Liver (tissue), 8 donors: ENCODE measurements at regions not wholly inside any gene's neighbourhood (a gene's known extent, or its start where the extent isn't known, plus 50 kb on each side); places are given as distances from the start of the nearest gene placed in this dataset.

Experiments
- DNase-seq: peaks from one replicate; pipeline ENCODE4 v3.0.0-alpha.2; 2017; ENCODE audit warnings: low spot score
- H3K27ac ChIP-seq, 2 donors: one replicate each; pipeline ENCODE4 v1.7.0; 2013; ENCODE audit warnings: inconsistent platforms in 2 of 2, low read length in 2 of 2, control low read depth in 1 of 2, low read depth in 1 of 2, mild to moderate bottlenecking in 1 of 2
- H3K27me3 ChIP-seq, 4 donors: one replicate each; pipeline versions ENCODE4 v1.6.1 to v1.7.0; 2013; ENCODE audit warnings: low read length in 3 of 4, inconsistent platforms in 1 of 4, mild to moderate bottlenecking in 1 of 4, moderate library complexity in 1 of 4; ENCODE audit not compliant: control insufficient read depth in 4 of 4, insufficient read depth in 4 of 4
- H3K36me3 ChIP-seq, 4 donors: one replicate each; pipeline versions ENCODE4 v1.6.1 to v1.7.0; 2013; ENCODE audit warnings: low read length in 3 of 4, mild to moderate bottlenecking in 3 of 4, low read depth in 1 of 4, moderate library complexity in 1 of 4; ENCODE audit not compliant: control insufficient read depth in 4 of 4, insufficient read depth in 3 of 4
- H3K4me1 ChIP-seq, 4 donors: one replicate each; pipeline versions ENCODE4 v1.6.1 to v1.7.0; 2013; ENCODE audit warnings: low read length in 3 of 4, mild to moderate bottlenecking in 3 of 4, moderate library complexity in 1 of 4; ENCODE audit not compliant: control insufficient read depth in 4 of 4, insufficient read depth in 4 of 4
- H3K4me3 ChIP-seq, 3 donors: one replicate each; pipeline versions ENCODE4 v1.6.1 to v1.7.0; 2013; ENCODE audit warnings: low read length in 3 of 3, control low read depth in 1 of 3, low read depth in 1 of 3, mild to moderate bottlenecking in 1 of 3
- H3K9ac ChIP-seq, 2 donors: one replicate each; pipeline ENCODE4 v1.7.0; 2013; ENCODE audit warnings: low read length in 2 of 2, mild to moderate bottlenecking in 2 of 2, moderate library complexity in 2 of 2, control low read depth in 1 of 2, low read depth in 1 of 2
- H3K9me3 ChIP-seq, 4 donors: one replicate each; pipeline versions ENCODE4 v1.6.1 to v1.7.0; 2013; ENCODE audit warnings: low read length in 3 of 4; ENCODE audit not compliant: control insufficient read depth in 4 of 4
- EGR1 ChIP-seq, 2 donors: IDR thresholded peaks; 2 replicates each; pipeline ENCODE4 v1.6.1; 2016 to 2018; ENCODE audit warnings: antibody characterized with exemption in 2 of 2, low read depth in 2 of 2
- FOXA1 ChIP-seq: IDR thresholded peaks from 2 replicates; pipeline ENCODE4 v1.6.1; 2016; ENCODE audit warnings: antibody characterized with exemption
- FOXA2 ChIP-seq: IDR thresholded peaks from 2 replicates; pipeline ENCODE4 v1.6.1; 2016; ENCODE audit warnings: antibody characterized with exemption
- GABPA ChIP-seq, 2 donors: IDR thresholded peaks in 1 of 2; conservative IDR thresholded peaks in 1 of 2; 2 replicates each; pipeline ENCODE4 v1.6.1; 2016; ENCODE audit warnings: antibody characterized with exemption in 2 of 2, mild to moderate bottlenecking in 1 of 2, moderate library complexity in 1 of 2
- HNF4A ChIP-seq, 2 donors: conservative IDR thresholded peaks; 2 replicates each; pipeline ENCODE4 v1.6.1; 2016; ENCODE audit warnings: antibody characterized with exemption in 2 of 2, mild to moderate bottlenecking in 2 of 2
- HNF4G ChIP-seq: IDR thresholded peaks from 2 replicates; pipeline ENCODE4 v1.6.1; 2016; ENCODE audit warnings: antibody characterized with exemption
- JUND ChIP-seq, 2 donors: IDR thresholded peaks; 2 replicates each; pipeline ENCODE4 v1.6.1; 2016; ENCODE audit warnings: antibody characterized with exemption in 2 of 2
- MAX ChIP-seq: IDR thresholded peaks from 2 replicates; pipeline ENCODE4 v1.6.1; 2016; ENCODE audit warnings: antibody characterized with exemption
- NR2F2 ChIP-seq: IDR thresholded peaks from 2 replicates; pipeline ENCODE4 v1.6.1; 2016; ENCODE audit warnings: antibody characterized with exemption
- RAD21 ChIP-seq, 2 donors: IDR thresholded peaks; 2 replicates each; pipeline ENCODE4 v1.6.1; 2016; ENCODE audit warnings: antibody characterized with exemption in 2 of 2, mild to moderate bottlenecking in 2 of 2
- REST ChIP-seq: IDR thresholded peaks from 2 replicates; pipeline ENCODE4 v1.6.1; 2016; ENCODE audit warnings: antibody characterized with exemption, mild to moderate bottlenecking
- RXRA ChIP-seq, 2 donors: IDR thresholded peaks; 2 replicates each; pipeline ENCODE4 v1.6.1; 2017 to 2018; ENCODE audit warnings: antibody characterized with exemption in 2 of 2, mild to moderate bottlenecking in 1 of 2
- SP1 ChIP-seq: IDR thresholded peaks from 2 replicates; pipeline ENCODE4 v1.6.1; 2018; ENCODE audit warnings: antibody characterized with exemption, mild to moderate bottlenecking
- TAF1 ChIP-seq: conservative IDR thresholded peaks from 2 replicates; pipeline ENCODE4 v1.6.1; 2016; ENCODE audit warnings: antibody characterized with exemption, mild to moderate bottlenecking
- YY1 ChIP-seq: IDR thresholded peaks from 2 replicates; pipeline ENCODE4 v1.6.1; 2016; ENCODE audit warnings: antibody characterized with exemption, mild to moderate bottlenecking
- WGBS: extraction: QIAGEN DNeasy Blood & Tissue Kit; methylation state at CpG from one replicate; pipeline ENCODE4 v1.1.7; 2013; 5-methylcytosine and 5-hydroxymethylcytosine counted together
- TF ChIP-seq, protein P1 (sequence below): IDR thresholded peaks from 2 replicates; pipeline ENCODE4 v1.6.1; 2016; ENCODE audit warnings: antibody characterized with exemption
- TF ChIP-seq, protein P2 (sequence below): IDR thresholded peaks from 2 replicates; pipeline ENCODE4 v1.6.1; 2016; ENCODE audit warnings: antibody characterized with exemption
- TF ChIP-seq, protein P3 (sequence below): fragments of 150-350 bp; IDR thresholded peaks from 2 replicates; pipeline ENCODE4 v1.5.1; 2017; ENCODE audit warnings: improper control_type of control experiment, low read depth, low read length; ENCODE audit not compliant: missing input control
- donor health status: healthy.
- donor health status: healthy.
- donor health status: healthy.
- donor health status: healthy.
- donor health status: healthy.

DNA sequence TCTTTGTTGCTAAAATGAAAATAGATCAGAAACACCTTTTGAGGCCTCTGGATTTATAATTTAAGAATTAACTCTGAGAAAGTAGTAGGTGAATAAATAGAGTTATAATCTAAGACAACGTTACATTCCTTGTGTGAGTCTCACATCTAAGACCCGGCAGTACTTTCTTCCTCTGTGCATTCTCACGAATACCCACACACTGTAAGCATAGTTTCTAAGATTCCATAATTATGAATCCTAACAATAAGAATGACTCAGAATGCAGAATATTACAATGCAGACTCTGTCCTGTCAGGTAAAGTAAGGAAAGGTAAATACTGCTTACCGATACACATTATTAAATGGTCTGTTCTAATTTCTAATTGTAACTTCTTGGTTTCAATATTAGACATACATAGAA is 257.7 kb upstream of the CNTN6 start:
- H3K9me3 ChIP-seq: peaks cover 0 to under 1% (median 0%) of the 10 kb centered on the region in 4 donors
- TF ChIP-seq EGR1 (IDR thresholded peaks at IDR 0.05; ENCODE audit: low read depth in 2 of 2) (no peak), JUND (IDR thresholded peaks at IDR 0.05) (no peak), HNF4G (no peak), NR2F2 (no peak), RXRA (IDR thresholded peaks at IDR 0.05) (no peak), YY1 (no peak), REST (no peak), RAD21 (IDR thresholded peaks at IDR 0.05) (no peak), SP1 (no peak), TAF1 (no peak), HNF4A (conservative IDR thresholded peaks at IDR 0.05) (no peak)
- TF ChIP-seq, protein P1, sequence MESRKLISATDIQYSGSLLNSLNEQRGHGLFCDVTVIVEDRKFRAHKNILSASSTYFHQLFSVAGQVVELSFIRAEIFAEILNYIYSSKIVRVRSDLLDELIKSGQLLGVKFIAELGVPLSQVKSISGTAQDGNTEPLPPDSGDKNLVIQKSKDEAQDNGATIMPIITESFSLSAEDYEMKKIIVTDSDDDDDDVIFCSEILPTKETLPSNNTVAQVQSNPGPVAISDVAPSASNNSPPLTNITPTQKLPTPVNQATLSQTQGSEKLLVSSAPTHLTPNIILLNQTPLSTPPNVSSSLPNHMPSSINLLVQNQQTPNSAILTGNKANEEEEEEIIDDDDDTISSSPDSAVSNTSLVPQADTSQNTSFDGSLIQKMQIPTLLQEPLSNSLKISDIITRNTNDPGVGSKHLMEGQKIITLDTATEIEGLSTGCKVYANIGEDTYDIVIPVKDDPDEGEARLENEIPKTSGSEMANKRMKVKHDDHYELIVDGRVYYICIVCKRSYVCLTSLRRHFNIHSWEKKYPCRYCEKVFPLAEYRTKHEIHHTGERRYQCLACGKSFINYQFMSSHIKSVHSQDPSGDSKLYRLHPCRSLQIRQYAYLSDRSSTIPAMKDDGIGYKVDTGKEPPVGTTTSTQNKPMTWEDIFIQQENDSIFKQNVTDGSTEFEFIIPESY: no peak
- no peak for DNase-seq
- H3K9ac ChIP-seq: no peak overlapping the region
- 84% methylated on average over 4 of the region's 4 CpGs for WGBS
- no peak overlapping the region for H3K27ac ChIP-seq
- no peaks in the 10 kb centered on the region for H3K4me1 ChIP-seq
- H3K27me3 ChIP-seq: no peaks in the 10 kb centered on the region
- no peak overlapping the region for H3K4me3 ChIP-seq
- H3K36me3 ChIP-seq: no peaks in the 10 kb centered on the region

GRCh38 chr3:839981-840380 is 252.8 kb upstream of the CNTN6 start:
- 69% methylated on average over 1 of the region's 1 CpG for WGBS
- Histone ChIP-seq H3K9me3 (no peaks in the 10 kb centered on the region), H3K4me3 (no peak overlapping the region), H3K27me3 (no peaks in the 10 kb centered on the region), H3K27ac (no peak overlapping the region), H3K4me1 (no peaks in the 10 kb centered on the region), H3K9ac (no peak overlapping the region), H3K36me3 (no peaks in the 10 kb centered on the region)
- TF ChIP-seq RXRA (IDR thresholded peaks at IDR 0.05) (no peak), MAX (no peak), SP1 (no peak), EGR1 (IDR thresholded peaks at IDR 0.05; ENCODE audit: low read depth in 2 of 2) (no peak), JUND (IDR thresholded peaks at IDR 0.05) (no peak), HNF4G (no peak), YY1 (no peak), FOXA2 (no peak), GABPA (IDR thresholded peaks at IDR 0.05 in 1 of 2, conservative IDR thresholded peaks at IDR 0.05 in 1 of 2) (no peak), TAF1 (no peak), FOXA1 (no peak)
- TF ChIP-seq, protein P1: no peak
- TF ChIP-seq, protein P2, sequence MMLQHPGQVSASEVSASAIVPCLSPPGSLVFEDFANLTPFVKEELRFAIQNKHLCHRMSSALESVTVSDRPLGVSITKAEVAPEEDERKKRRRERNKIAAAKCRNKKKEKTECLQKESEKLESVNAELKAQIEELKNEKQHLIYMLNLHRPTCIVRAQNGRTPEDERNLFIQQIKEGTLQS: no peak
- TF ChIP-seq, protein P3, sequence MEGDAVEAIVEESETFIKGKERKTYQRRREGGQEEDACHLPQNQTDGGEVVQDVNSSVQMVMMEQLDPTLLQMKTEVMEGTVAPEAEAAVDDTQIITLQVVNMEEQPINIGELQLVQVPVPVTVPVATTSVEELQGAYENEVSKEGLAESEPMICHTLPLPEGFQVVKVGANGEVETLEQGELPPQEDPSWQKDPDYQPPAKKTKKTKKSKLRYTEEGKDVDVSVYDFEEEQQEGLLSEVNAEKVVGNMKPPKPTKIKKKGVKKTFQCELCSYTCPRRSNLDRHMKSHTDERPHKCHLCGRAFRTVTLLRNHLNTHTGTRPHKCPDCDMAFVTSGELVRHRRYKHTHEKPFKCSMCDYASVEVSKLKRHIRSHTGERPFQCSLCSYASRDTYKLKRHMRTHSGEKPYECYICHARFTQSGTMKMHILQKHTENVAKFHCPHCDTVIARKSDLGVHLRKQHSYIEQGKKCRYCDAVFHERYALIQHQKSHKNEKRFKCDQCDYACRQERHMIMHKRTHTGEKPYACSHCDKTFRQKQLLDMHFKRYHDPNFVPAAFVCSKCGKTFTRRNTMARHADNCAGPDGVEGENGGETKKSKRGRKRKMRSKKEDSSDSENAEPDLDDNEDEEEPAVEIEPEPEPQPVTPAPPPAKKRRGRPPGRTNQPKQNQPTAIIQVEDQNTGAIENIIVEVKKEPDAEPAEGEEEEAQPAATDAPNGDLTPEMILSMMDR: no peak
- DNase-seq: no peak
